Tibial artery (tissue), 4 donors: ENCODE measurements at regions not wholly inside any gene's neighbourhood (a gene's known extent, or its start where the extent isn't known, plus 50 kb on each side); places are given as distances from the start of the nearest gene placed in this dataset.

Source experiments
- DNase-seq, 2 donors: peaks; one replicate each; pipeline ENCODE4 v3.0.0-alpha.2; 2019
- H3K27ac ChIP-seq, 2 donors: fragments of 200-600 bp; sonication (generic) in 1 of 2; 1 replicate in 1 of 2; 2 replicates in 1 of 2; pipeline ENCODE4 v1.5.1; 2018 to 2019; ENCODE audit warnings: mild to moderate bottlenecking in 1 of 2
- H3K27me3 ChIP-seq, 2 donors: fragments of 200-600 bp; sonication (generic) in 1 of 2; one replicate each; pipeline versions ENCODE4 v1.5.1 to v1.6.0; 2016 to 2019
- H3K36me3 ChIP-seq, 3 donors: fragments of 200-600 bp; sonication (generic) in 2 of 3; one replicate each; pipeline ENCODE4 v1.5.1; 2016 to 2019; ENCODE audit warnings: mild to moderate bottlenecking in 2 of 3
- H3K4me1 ChIP-seq, 4 donors: fragments of 200-600 bp; sonication (generic) in 2 of 4; 1 replicate in 3 of 4; 2 replicates in 1 of 4; pipeline ENCODE4 v1.5.1; 2016 to 2019
- H3K4me3 ChIP-seq, 2 donors: fragments of 200-600 bp; sonication (generic) in 1 of 2; 1 replicate in 1 of 2; 2 replicates in 1 of 2; pipeline ENCODE4 v1.5.1; 2018 to 2019; ENCODE audit warnings: mild to moderate bottlenecking in 2 of 2
- H3K9me3 ChIP-seq, 3 donors: fragments of 200-600 bp; sonication (generic) in 1 of 3; one replicate each; pipeline ENCODE4 v1.5.1; 2016 to 2019
- CTCF ChIP-seq, 2 experiments: fragments of 200-600 bp in 1 of 2; fragments of 450-650 bp in 1 of 2; IDR thresholded peaks; one replicate each; pipeline ENCODE4 v1.5.1; 2017 to 2019; ENCODE audit warnings: antibody characterized with exemption in 2 of 2, mild to moderate bottlenecking in 1 of 2, moderate library complexity in 1 of 2
- intact Hi-C: fragments of 100-400 bp; cut with DNase I; formaldehyde crosslinking; loops from one replicate; pipeline ENCODE4 v1.15.0; 2023; ENCODE audit warnings: low total_unique reads

- intact Hi-C loops = no loop called here
- Histone ChIP-seq H3K27me3 (no peaks in the 10 kb centered on the region), H3K9me3 (no peaks in the 10 kb centered on the region), H3K4me1 (no peaks in the 10 kb centered on the region), H3K4me3 (no peak overlapping the region), H3K27ac (no peak overlapping the region), H3K36me3 (no peaks in the 10 kb centered on the region)
- no peak for DNase-seq
- TF ChIP-seq CTCF (IDR thresholded peaks at IDR 0.05) = no peak
Measured at GRCh38 chr12:87768501-87769287, 260.5 kb downstream of the C12orf50 start.

- H3K9me3 ChIP-seq = no peaks in the 10 kb centered on the region
- intact Hi-C loops = no loop called here
- H3K4me3 ChIP-seq = no peak overlapping the region
- H3K27me3 ChIP-seq = no peaks in the 10 kb centered on the region
- no peak overlapping the region for H3K27ac ChIP-seq
- no peaks in the 10 kb centered on the region for H3K4me1 ChIP-seq
- DNase-seq = no peak
- H3K36me3 ChIP-seq = no peaks in the 10 kb centered on the region
- no peak for TF ChIP-seq CTCF (IDR thresholded peaks at IDR 0.05)
Measured at GRCh38 chr12:87766044-87766443, 263.2 kb downstream of the C12orf50 start.

DNA sequence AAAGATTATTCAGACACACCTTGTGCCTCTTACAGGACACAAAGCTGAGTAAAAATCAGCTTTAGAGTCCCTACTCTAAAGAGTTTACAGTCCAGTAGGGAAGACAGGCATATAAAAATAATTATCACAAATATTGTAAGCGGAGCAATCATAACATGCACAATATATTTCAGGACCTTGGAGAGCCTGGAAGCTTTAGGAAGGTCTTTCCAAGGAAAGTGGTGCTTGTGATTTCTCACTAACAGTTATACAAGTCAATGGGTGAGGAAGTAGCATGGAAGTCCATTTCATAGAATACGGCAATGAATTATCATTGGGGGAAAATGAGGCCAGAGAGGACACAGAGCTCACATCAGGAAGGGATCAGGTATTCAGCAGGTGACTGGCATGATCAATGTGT, 268.3 kb downstream of the C12orf50 start:
- Histone ChIP-seq H3K27me3 (no peaks in the 10 kb centered on the region), H3K9me3 (no peaks in the 10 kb centered on the region), H3K36me3 (no peaks in the 10 kb centered on the region), H3K4me3 (no peak overlapping the region), H3K4me1 (no peaks in the 10 kb centered on the region), H3K27ac (no peak overlapping the region)
- intact Hi-C loops = no loop called here
- TF ChIP-seq CTCF (IDR thresholded peaks at IDR 0.05) = no peak
- DNase-seq = no peak

GRCh38 chr12:87758271-87758670, 270.9 kb downstream of the C12orf50 start:
- Histone ChIP-seq H3K4me1 (no peaks in the 10 kb centered on the region), H3K9me3 (no peaks in the 10 kb centered on the region), H3K36me3 (no peaks in the 10 kb centered on the region), H3K27ac (no peak overlapping the region), H3K4me3 (no peak overlapping the region), H3K27me3 (no peaks in the 10 kb centered on the region)
- intact Hi-C loops = no loop called here
- DNase-seq = no peak
- TF ChIP-seq CTCF (IDR thresholded peaks at IDR 0.05) = no peak

GRCh38 chr12:87756721-87757120, 272.5 kb downstream of the C12orf50 start:
- H3K27ac ChIP-seq = no peak overlapping the region
- TF ChIP-seq CTCF (IDR thresholded peaks at IDR 0.05) = no peak
- no peak overlapping the region for H3K4me3 ChIP-seq
- no peaks in the 10 kb centered on the region for H3K27me3 ChIP-seq
- no peaks in the 10 kb centered on the region for H3K9me3 ChIP-seq
- H3K36me3 ChIP-seq = no peaks in the 10 kb centered on the region
- DNase-seq = no peak
- intact Hi-C loops = no loop called here
- H3K4me1 ChIP-seq = no peaks in the 10 kb centered on the region
